Esophagus squamous epithelium (tissue), 4 donors: ENCODE measurements at regions not wholly inside any gene's neighbourhood (a gene's known extent, or its start where the extent isn't known, plus 50 kb on each side); places are given as distances from the start of the nearest gene placed in this dataset.

ENCODE experiments used
- POLR2A ChIP-seq, 4 donors: fragments of 450-650 bp; IDR thresholded peaks; one replicate each; pipeline ENCODE4 v1.6.1; 2017; ENCODE audit warnings: antibody characterized with exemption in 4 of 4, mild to moderate bottlenecking in 4 of 4, moderate library complexity in 3 of 4
- TF ChIP-seq, protein P1 (sequence below), 6 experiments: fragments of 450-650 bp in 4 of 6; fragments of 200-600 bp in 2 of 6; sonication (generic) in 2 of 6; IDR thresholded peaks; one replicate each; pipeline ENCODE4 v1.5.1; 2016 to 2019; ENCODE audit warnings: antibody characterized with exemption in 6 of 6, mild to moderate bottlenecking in 4 of 6, moderate library complexity in 4 of 6

DNA sequence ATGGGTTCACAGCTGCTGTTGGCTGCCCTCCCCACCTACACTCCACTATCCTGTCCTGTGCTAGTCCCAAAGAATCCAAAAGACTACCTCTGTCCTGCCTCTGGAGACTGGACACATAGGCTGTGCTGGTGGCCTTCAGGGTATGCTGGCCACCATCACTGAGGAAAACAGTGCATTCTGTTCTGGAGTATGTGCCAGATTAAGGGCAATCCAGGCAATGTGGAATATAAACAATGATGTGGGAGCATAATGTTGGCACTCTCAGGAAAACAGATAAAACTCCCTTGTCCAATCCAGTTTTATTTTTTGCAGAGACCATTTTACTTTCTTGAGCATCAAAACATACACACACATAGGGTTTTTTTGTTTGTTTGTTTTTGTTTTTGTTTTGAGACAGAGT lies 94.3 kb downstream of the GLUL start:
- TF ChIP-seq, protein P1, sequence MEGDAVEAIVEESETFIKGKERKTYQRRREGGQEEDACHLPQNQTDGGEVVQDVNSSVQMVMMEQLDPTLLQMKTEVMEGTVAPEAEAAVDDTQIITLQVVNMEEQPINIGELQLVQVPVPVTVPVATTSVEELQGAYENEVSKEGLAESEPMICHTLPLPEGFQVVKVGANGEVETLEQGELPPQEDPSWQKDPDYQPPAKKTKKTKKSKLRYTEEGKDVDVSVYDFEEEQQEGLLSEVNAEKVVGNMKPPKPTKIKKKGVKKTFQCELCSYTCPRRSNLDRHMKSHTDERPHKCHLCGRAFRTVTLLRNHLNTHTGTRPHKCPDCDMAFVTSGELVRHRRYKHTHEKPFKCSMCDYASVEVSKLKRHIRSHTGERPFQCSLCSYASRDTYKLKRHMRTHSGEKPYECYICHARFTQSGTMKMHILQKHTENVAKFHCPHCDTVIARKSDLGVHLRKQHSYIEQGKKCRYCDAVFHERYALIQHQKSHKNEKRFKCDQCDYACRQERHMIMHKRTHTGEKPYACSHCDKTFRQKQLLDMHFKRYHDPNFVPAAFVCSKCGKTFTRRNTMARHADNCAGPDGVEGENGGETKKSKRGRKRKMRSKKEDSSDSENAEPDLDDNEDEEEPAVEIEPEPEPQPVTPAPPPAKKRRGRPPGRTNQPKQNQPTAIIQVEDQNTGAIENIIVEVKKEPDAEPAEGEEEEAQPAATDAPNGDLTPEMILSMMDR (IDR thresholded peaks at IDR 0.05) = no peak
- no peak for TF ChIP-seq POLR2A (IDR thresholded peaks at IDR 0.05)
